ENCODE measurements at regions not wholly inside any gene's neighbourhood (a gene's known extent, or its start where the extent isn't known, plus 50 kb on each side); places are given as distances from the start of the nearest gene placed in this dataset.

- H3K9me3 Mint-ChIP-seq (ENCODE audit: unreplicated experiment) = no peaks in the 10 kb centered on the region
- H3K27ac Mint-ChIP-seq (ENCODE audit: unreplicated experiment) = no peak overlapping the region
- H3K27me3 Mint-ChIP-seq (ENCODE audit: unreplicated experiment) = no peaks in the 10 kb centered on the region
- no peak overlapping the region for H3K4me3 Mint-ChIP-seq (ENCODE audit: unreplicated experiment)
- no peak for DNase-seq (ENCODE audit: extremely low spot score, unreplicated experiment)
- no peaks in the 10 kb centered on the region for H3K36me3 Mint-ChIP-seq (ENCODE audit: unreplicated experiment)
- peaks cover 32% of the 10 kb centered on the region for H3K4me1 Mint-ChIP-seq (ENCODE audit: unreplicated experiment)
- peak; percentile 91 for TF ChIP-seq CTCF (IDR thresholded peaks at IDR 0.05)
Observed at GRCh38 chr4:149999485-150000074, 78.7 kb upstream of the DCLK2 start.

DNA sequence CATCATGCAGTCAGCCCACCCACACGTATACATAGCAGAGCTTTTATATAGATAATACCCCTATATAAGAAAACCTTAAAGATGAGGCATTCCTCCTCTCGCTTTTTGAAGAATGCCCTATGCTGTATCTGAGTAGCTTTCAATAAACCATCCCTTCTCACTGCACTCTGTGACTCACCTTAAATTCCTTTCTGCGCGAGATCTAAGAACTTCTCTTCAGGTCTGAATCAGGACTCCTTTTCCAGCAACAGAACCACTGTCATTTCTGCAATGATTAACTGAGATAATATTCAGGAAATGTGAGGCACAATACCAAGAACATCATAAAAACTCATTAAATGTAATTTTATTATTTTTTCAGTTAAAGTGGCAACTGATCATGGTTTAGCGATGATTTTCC lies 76.4 kb upstream of the DCLK2 start:
- Mint-ChIP-seq H3K4me3 (ENCODE audit: unreplicated experiment) (no peak overlapping the region), H3K27me3 (ENCODE audit: unreplicated experiment) (no peaks in the 10 kb centered on the region), H3K27ac (ENCODE audit: unreplicated experiment) (no peak overlapping the region), H3K9me3 (ENCODE audit: unreplicated experiment) (no peaks in the 10 kb centered on the region), H3K36me3 (ENCODE audit: unreplicated experiment) (no peaks in the 10 kb centered on the region), H3K4me1 (ENCODE audit: unreplicated experiment) (peaks cover 29% of the 10 kb centered on the region)
- DNase-seq (ENCODE audit: extremely low spot score, unreplicated experiment) = no peak
- no peak for TF ChIP-seq CTCF (IDR thresholded peaks at IDR 0.05)

GRCh38 chr4:150002561-150002960 lies 75.7 kb upstream of the DCLK2 start:
- TF ChIP-seq CTCF (IDR thresholded peaks at IDR 0.05) = no peak
- no peak for DNase-seq (ENCODE audit: extremely low spot score, unreplicated experiment)
- Mint-ChIP-seq H3K27ac (ENCODE audit: unreplicated experiment) (no peak overlapping the region), H3K36me3 (ENCODE audit: unreplicated experiment) (no peaks in the 10 kb centered on the region), H3K4me1 (ENCODE audit: unreplicated experiment) (peaks cover 29% of the 10 kb centered on the region), H3K27me3 (ENCODE audit: unreplicated experiment) (no peaks in the 10 kb centered on the region), H3K9me3 (ENCODE audit: unreplicated experiment) (no peaks in the 10 kb centered on the region), H3K4me3 (ENCODE audit: unreplicated experiment) (no peak overlapping the region)

DNA sequence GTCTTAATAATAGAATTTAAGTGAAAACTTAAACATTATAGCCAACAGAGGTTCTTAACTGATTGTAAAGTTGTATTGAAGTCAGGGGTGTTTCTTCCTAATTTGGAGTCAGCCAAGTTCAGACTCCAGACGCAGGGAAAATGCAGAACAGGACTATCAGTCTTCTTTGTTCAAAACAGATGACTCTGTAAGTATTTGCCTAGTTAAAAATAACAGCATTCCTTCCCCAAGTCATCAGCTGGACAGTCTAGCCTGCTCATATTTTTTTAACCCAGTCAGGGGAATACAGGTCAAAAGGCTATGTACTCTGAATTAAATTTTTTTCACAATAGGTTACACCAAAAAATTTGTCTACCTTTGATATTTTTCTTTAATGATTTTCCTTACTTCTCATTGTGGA lies 73.8 kb upstream of the DCLK2 start:
- H3K27me3 Mint-ChIP-seq (ENCODE audit: unreplicated experiment) = no peaks in the 10 kb centered on the region
- no peaks in the 10 kb centered on the region for H3K36me3 Mint-ChIP-seq (ENCODE audit: unreplicated experiment)
- H3K4me3 Mint-ChIP-seq (ENCODE audit: unreplicated experiment) = no peak overlapping the region
- H3K4me1 Mint-ChIP-seq (ENCODE audit: unreplicated experiment) = peaks cover 23% of the 10 kb centered on the region
- peak overlapping the region; percentile 86 for H3K27ac Mint-ChIP-seq (ENCODE audit: unreplicated experiment)
- no peaks in the 10 kb centered on the region for H3K9me3 Mint-ChIP-seq (ENCODE audit: unreplicated experiment)
- DNase-seq (ENCODE audit: extremely low spot score, unreplicated experiment) = no peak
- no peak for TF ChIP-seq CTCF (IDR thresholded peaks at IDR 0.05)

GRCh38 chr4:150005537-150005936 lies 72.7 kb upstream of the DCLK2 start:
- Mint-ChIP-seq H3K4me3 (ENCODE audit: unreplicated experiment) (no peak overlapping the region), H3K36me3 (ENCODE audit: unreplicated experiment) (no peaks in the 10 kb centered on the region), H3K4me1 (ENCODE audit: unreplicated experiment) (peaks cover 20% of the 10 kb centered on the region), H3K27ac (ENCODE audit: unreplicated experiment) (peak overlapping the region; percentile 2), H3K9me3 (ENCODE audit: unreplicated experiment) (no peaks in the 10 kb centered on the region), H3K27me3 (ENCODE audit: unreplicated experiment) (no peaks in the 10 kb centered on the region)
- no peak for DNase-seq (ENCODE audit: extremely low spot score, unreplicated experiment)
- no peak for TF ChIP-seq CTCF (IDR thresholded peaks at IDR 0.05)
